NB4 (cell line): ENCODE measurements at regions not wholly inside any gene's neighbourhood (a gene's known extent, or its start where the extent isn't known, plus 50 kb on each side); places are given as distances from the start of the nearest gene placed in this dataset.

Experiments
- DNase-seq: peaks from one replicate; pipeline ENCODE4 v3.0.0; 2010; ENCODE audit warnings: low read depth
- H3K4me3 ChIP-seq: one replicate; pipeline ENCODE4 v1.5.1; 2011; ENCODE audit warnings: mild to moderate bottlenecking, low read depth, low read length, moderate library complexity
- CTCF ChIP-seq: IDR thresholded peaks from one replicate; pipeline ENCODE4 v1.5.1; 2012; ENCODE audit warnings: low read depth, low read length
- MAX ChIP-seq: IDR thresholded peaks from 2 replicates; pipeline ENCODE4 v1.6.1; 2011; ENCODE audit warnings: low read depth, low read length
- MYC ChIP-seq: IDR thresholded peaks from 2 replicates; pipeline ENCODE4 v1.6.1; 2011; ENCODE audit warnings: low read depth, low read length
- POLR2A ChIP-seq: IDR thresholded peaks from 2 replicates; pipeline ENCODE4 v1.6.1; 2011; ENCODE audit warnings: mild to moderate bottlenecking; ENCODE audit not compliant: insufficient read length; ENCODE audit errors: extremely low read depth

GRCh38 chr9:115195912-115196311 is 78.0 kb upstream of the TNC start:
- DNase-seq, result no peak

DNA sequence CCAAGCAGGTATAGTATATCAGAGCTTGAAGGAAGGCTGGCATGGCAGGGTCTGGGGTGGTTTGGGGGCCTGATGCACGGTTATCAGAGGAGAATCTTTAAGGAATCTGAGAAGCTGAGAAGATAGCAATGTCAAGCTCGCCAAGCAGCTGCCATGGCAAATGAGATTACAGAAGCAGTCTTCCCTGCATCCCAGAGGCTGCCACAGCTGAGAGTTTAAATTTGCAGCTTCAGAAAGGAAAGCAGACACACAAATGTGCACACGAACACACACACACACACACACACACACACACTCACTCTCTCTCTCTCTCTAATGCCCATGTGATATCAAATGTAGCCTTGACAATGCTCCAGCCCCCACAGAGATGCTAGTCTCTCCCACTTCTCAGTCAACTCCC is 79.0 kb upstream of the TNC start:
- H3K4me3 ChIP-seq, result no peak overlapping the region
- no peak for TF ChIP-seq MYC
- no peak for TF ChIP-seq CTCF
- DNase-seq, result no peak

More at GRCh38 chr9:115195912-115196311, 78.0 kb upstream of the TNC start:
- no peak for TF ChIP-seq CTCF
- TF ChIP-seq POLR2A, result no peak
- TF ChIP-seq MAX, result no peak
- TF ChIP-seq MYC, result no peak
- H3K4me3 ChIP-seq, result no peak overlapping the region

GRCh38 chr9:115198001-115198400 is 80.0 kb upstream of the TNC start:
- no peak for TF ChIP-seq MYC
- TF ChIP-seq POLR2A, result no peak
- no peak for TF ChIP-seq MAX
- TF ChIP-seq CTCF, result no peak
- DNase-seq, result no peak
- H3K4me3 ChIP-seq, result no peak overlapping the region

GRCh38 chr9:115200711-115201505 is 83.0 kb upstream of the TNC start:
- H3K4me3 ChIP-seq, result no peak overlapping the region
- TF ChIP-seq POLR2A (no peak), MAX (no peak), MYC (no peak), CTCF (no peak)
- no peak for DNase-seq

- no peak for TF ChIP-seq MYC
- no peak for TF ChIP-seq POLR2A
- TF ChIP-seq CTCF, result no peak
- no peak for TF ChIP-seq MAX
- no peak for DNase-seq
- no peak overlapping the region for H3K4me3 ChIP-seq
Observed at GRCh38 chr9:115202181-115202580, 84.2 kb upstream of the TNC start.
